Lung (tissue), 11 donors: ENCODE measurements at regions not wholly inside any gene's neighbourhood (a gene's known extent, or its start where the extent isn't known, plus 50 kb on each side); places are given as distances from the start of the nearest gene placed in this dataset.
"Not testable (repeated sequence)": the region's sequence is repeated elsewhere in the genome, so short reads cannot be mapped to it uniquely, and the experiment has no call there.

ENCODE experiments used
- ATAC-seq: fragments of 200-7000 bp; cut with Tn5 transposase; one replicate; pipeline ENCODE4 v1.9.1; 2020; ENCODE audit warnings: moderate number of reproducible peaks; ENCODE audit not compliant: insufficient read depth, low FRiP score
- DNase-seq, 3 donors: peaks; one replicate each; pipeline ENCODE4 v3.0.0-alpha.2; 2013 to 2017
- H3K27ac ChIP-seq, 2 donors: one replicate each; pipeline ENCODE4 v1.5.1; 2013; ENCODE audit warnings: mild to moderate bottlenecking in 2 of 2, moderate library complexity in 2 of 2, control low read depth in 1 of 2, inconsistent platforms in 1 of 2, low read depth in 1 of 2, low read length in 1 of 2
- H3K27me3 ChIP-seq, 3 donors: one replicate each; pipeline ENCODE4 v1.5.1; 2013; ENCODE audit warnings: low read length in 2 of 3; ENCODE audit not compliant: control insufficient read depth in 3 of 3, insufficient read depth in 3 of 3
- H3K36me3 ChIP-seq, 4 donors: one replicate each; pipeline ENCODE4 v1.5.1; 2013; ENCODE audit warnings: low read length in 4 of 4, mild to moderate bottlenecking in 1 of 4, moderate library complexity in 1 of 4; ENCODE audit not compliant: control insufficient read depth in 4 of 4, insufficient read depth in 4 of 4
- H3K4me1 ChIP-seq, 5 donors: one replicate each; pipeline ENCODE4 v1.5.1; 2013; ENCODE audit warnings: low read length in 5 of 5, mild to moderate bottlenecking in 2 of 5, moderate library complexity in 1 of 5; ENCODE audit not compliant: control insufficient read depth in 5 of 5, insufficient read depth in 5 of 5
- H3K4me3 ChIP-seq: one replicate; pipeline ENCODE4 v1.5.1; 2013; ENCODE audit warnings: mild to moderate bottlenecking, control low read depth, moderate library complexity
- H3K9ac ChIP-seq, 2 donors: one replicate each; pipeline ENCODE4 v1.5.1; 2013; ENCODE audit warnings: low read length in 2 of 2, control low read depth in 1 of 2; ENCODE audit not compliant: insufficient read depth in 1 of 2
- H3K9me3 ChIP-seq, 4 donors: one replicate each; pipeline ENCODE4 v1.5.1; 2013; ENCODE audit warnings: low read length in 3 of 4, mild to moderate bottlenecking in 1 of 4, moderate library complexity in 1 of 4; ENCODE audit not compliant: control insufficient read depth in 4 of 4, insufficient read depth in 3 of 4
- WGBS, 2 donors: extraction: QIAGEN DNeasy Blood & Tissue Kit; methylation state at CpG; one replicate each; pipeline ENCODE4 v1.1.7; 2013; 5-methylcytosine and 5-hydroxymethylcytosine counted together
- TF ChIP-seq, protein P1 (sequence below): IDR thresholded peaks from 2 replicates; pipeline ENCODE4 v1.5.1; 2012; ENCODE audit warnings: mild to moderate bottlenecking; ENCODE audit errors: control extremely low read depth, extremely low read depth
- donor health status: control.
- donor health status: control.
- donor health status: Bipolar disorder and iron deficiency.
- donor health status: healthy.
- donor health status: DM: yes; HTN: yes; CAD: no.

DNA sequence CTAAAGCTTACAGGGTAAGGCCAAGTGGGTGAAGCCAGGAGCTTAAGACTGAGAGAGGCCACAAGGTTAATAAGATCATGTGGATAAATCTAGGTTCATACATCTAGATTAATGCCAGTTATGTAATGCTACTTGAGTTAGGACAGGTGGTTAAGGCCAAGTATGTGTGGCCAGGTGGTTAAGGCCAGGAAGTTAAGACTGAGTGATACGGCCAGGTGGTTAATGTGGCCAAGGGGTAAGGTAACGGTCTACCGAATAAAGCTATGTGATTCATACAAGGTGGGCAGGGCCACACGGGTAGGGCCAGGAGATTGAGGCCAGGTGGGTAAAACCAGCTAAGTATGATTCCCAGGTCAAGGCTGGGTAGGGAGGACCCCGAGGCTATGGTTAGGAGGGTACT lies 223.0 kb downstream of the TACR3 start:
- H3K4me1 ChIP-seq = no peaks in the 10 kb centered on the region
- peaks cover 0 to 12% (median under 1%) of the 10 kb centered on the region in 4 donors for H3K9me3 ChIP-seq
- H3K4me3 ChIP-seq = no peak overlapping the region
- H3K9ac ChIP-seq = no peak overlapping the region
- ATAC-seq (no peak), DNase-seq (no peak)
- no peaks in the 10 kb centered on the region for H3K27me3 ChIP-seq
- 92 to 93% methylated on average over 5 of the region's 5 CpGs for WGBS, 2 donors
- no peaks in the 10 kb centered on the region for H3K36me3 ChIP-seq
- TF ChIP-seq, protein P1, sequence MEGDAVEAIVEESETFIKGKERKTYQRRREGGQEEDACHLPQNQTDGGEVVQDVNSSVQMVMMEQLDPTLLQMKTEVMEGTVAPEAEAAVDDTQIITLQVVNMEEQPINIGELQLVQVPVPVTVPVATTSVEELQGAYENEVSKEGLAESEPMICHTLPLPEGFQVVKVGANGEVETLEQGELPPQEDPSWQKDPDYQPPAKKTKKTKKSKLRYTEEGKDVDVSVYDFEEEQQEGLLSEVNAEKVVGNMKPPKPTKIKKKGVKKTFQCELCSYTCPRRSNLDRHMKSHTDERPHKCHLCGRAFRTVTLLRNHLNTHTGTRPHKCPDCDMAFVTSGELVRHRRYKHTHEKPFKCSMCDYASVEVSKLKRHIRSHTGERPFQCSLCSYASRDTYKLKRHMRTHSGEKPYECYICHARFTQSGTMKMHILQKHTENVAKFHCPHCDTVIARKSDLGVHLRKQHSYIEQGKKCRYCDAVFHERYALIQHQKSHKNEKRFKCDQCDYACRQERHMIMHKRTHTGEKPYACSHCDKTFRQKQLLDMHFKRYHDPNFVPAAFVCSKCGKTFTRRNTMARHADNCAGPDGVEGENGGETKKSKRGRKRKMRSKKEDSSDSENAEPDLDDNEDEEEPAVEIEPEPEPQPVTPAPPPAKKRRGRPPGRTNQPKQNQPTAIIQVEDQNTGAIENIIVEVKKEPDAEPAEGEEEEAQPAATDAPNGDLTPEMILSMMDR = no peak
- no peak overlapping the region for H3K27ac ChIP-seq

DNA sequence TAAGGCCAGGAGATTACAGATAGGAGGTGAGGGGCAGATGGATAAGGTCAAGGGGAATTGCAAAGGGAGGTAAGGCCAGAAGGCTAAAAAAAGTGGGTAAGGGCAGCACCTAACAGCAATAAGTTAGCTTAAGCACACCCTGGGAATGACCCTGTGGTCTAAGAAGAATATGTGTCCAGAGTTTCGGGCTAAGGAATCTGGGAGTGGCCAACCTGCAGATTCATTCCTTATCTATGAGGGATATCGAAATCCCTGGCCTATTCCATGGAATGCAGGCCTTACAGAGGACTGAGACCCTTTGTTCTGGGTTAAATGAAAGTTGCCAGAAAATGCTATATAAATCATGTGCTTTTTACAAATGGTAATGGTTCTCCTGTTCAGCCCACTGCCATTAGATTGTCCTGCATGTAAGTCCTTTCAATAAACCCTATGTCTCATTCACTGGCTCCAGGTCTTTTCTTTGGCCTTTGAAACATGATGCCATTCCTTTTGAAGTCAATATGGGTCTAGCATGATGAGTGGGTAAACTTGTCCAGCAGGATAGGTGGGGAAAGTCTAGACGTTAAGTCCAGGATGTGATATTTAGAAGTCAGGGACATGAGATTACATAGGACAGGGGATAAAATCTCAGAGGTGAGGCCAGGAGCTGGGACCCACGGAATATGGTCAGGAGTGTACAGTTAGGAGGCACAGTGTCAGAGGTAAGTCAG lies 226.2 kb downstream of the TACR3 start:
- Histone ChIP-seq H3K4me1 (no peaks in the 10 kb centered on the region), H3K9ac (no peak overlapping the region), H3K9me3 (peaks cover 0 to 10% (median under 1%) of the 10 kb centered on the region in 4 donors), H3K4me3 (no peak overlapping the region), H3K36me3 (no peaks in the 10 kb centered on the region), H3K27ac (no peak overlapping the region), H3K27me3 (no peaks in the 10 kb centered on the region)
- peak in 1 of 3 donors; percentile 6 for DNase-seq
- TF ChIP-seq, protein P1 = no peak
- no peak for ATAC-seq
- WGBS, 2 donors = 76 to 86% methylated on average over 4 of the region's 4 CpGs

- H3K9me3 ChIP-seq, H3K9ac ChIP-seq, H3K4me1 ChIP-seq, H3K4me3 ChIP-seq, H3K36me3 ChIP-seq, H3K27me3 ChIP-seq, H3K27ac ChIP-seq, DNase-seq, ATAC-seq: not testable (repeated sequence)
- 85% methylated on average over 4 of the region's 4 CpGs for WGBS, 2 donors
Measured at GRCh38 chr4:103485296-103485695, 234.5 kb downstream of the TACR3 start.

DNA sequence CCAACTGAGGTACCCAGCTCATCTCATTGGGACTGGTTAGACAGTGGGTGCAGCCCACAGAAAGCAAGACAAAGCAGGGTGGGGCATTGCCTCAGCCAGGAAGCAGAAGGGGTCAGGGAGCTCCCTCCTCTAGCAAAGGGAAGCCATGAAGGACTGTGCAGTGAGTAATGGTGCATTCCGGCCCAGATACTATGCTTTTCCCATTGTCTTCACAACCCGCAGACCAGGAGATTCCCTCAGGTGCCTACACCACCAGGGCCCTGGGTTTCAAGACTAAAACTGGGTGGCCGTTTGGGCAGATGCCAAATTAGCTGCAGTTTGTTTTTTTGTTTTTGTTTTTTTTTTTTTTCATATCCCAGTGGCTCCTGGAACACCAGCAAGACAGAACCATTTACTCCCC lies 235.3 kb downstream of the TACR3 start:
- Histone ChIP-seq H3K27ac (no peak overlapping the region), H3K27me3 (no peaks in the 10 kb centered on the region), H3K4me3 (no peak overlapping the region), H3K9me3 (peaks cover 0 to 3% (median 0%) of the 10 kb centered on the region in 4 donors), H3K4me1 (no peaks in the 10 kb centered on the region), H3K9ac (no peak overlapping the region), H3K36me3 (no peaks in the 10 kb centered on the region)
- ATAC-seq (no peak), DNase-seq (no peak)
- TF ChIP-seq, protein P1 = no peak
- WGBS, 2 donors = 81 to 86% methylated on average over 3 of the region's 3 CpGs
